SK-N-SH (cell line): ENCODE measurements at regions not wholly inside any gene's neighbourhood (a gene's known extent, or its start where the extent isn't known, plus 50 kb on each side); places are given as distances from the start of the nearest gene placed in this dataset.

Experiments used
- CTCF ChIA-PET: fragments of 300-600, 350-600 bp; formaldehyde crosslinking; extraction: SDS; loops from one replicate; lab custom pipeline; 2021; lab: Yijun Ruan, JAX
- POLR2A ChIA-PET: fragments of 350-600 bp; sonication (Branson Sonifier 250); formaldehyde crosslinking; extraction: SDS; loops from one replicate; lab custom pipeline; 2020; ENCODE audit warnings: antibody characterized with exemption, inconsistent platforms; lab: Yijun Ruan, JAX
- DNase-seq: peaks from one replicate; pipeline ENCODE4 v3.0.0; 2012
- H2AFZ ChIP-seq: fragments of 200-600 bp; sonication (generic); 2 replicates; pipeline ENCODE4 v1.8.1; 2016; ENCODE audit warnings: antibody characterized with exemption, mild to moderate bottlenecking, low read depth
- H3F3A ChIP-seq: fragments of 200-600 bp; sonication (generic); replicated peaks from 2 replicates; pipeline ENCODE3; 2016; ENCODE audit warnings: antibody characterized with exemption, mild to moderate bottlenecking; ENCODE audit not compliant: insufficient read depth
- H3K27ac ChIP-seq, 2 experiments: fragments of 200-500 bp in 1 of 2; fragments of 200-600 bp in 1 of 2; sonication (Bioruptor generic) in 1 of 2; sonication (generic), shearing (Covaris generic) in 1 of 2; 2 replicates each; pipeline versions ENCODE4 v1.5.1 to v1.6.1; 2014 to 2016; ENCODE audit warnings: low read depth in 2 of 2, inconsistent platforms in 1 of 2, low read length in 1 of 2, mild to moderate bottlenecking in 1 of 2, mixed read lengths in 1 of 2
- H3K27me3 ChIP-seq: fragments of 200-600 bp; sonication (generic), shearing (Covaris generic); 2 replicates; pipeline ENCODE4 v1.6.1; 2016; ENCODE audit warnings: mixed run types; ENCODE audit not compliant: insufficient read depth
- H3K36me3 ChIP-seq, 2 experiments: fragments of 200-500 bp in 1 of 2; fragments of 200-600 bp in 1 of 2; sonication (Bioruptor generic) in 1 of 2; sonication (generic) in 1 of 2; replicated peaks in 1 of 2; 2 replicates each; pipeline versions ENCODE3 to v1.5.1; 2014 to 2016; ENCODE audit warnings: low read length in 1 of 2, mild to moderate bottlenecking in 1 of 2; ENCODE audit not compliant: insufficient read depth in 2 of 2, control insufficient read depth in 1 of 2
- H3K4me1 ChIP-seq, 2 experiments: fragments of 200-500 bp in 1 of 2; fragments of 200-600 bp in 1 of 2; sonication (Bioruptor generic) in 1 of 2; sonication (generic), shearing (Covaris generic) in 1 of 2; 2 replicates each; pipeline versions ENCODE4 v1.5.1 to v1.6.1; 2014 to 2016; ENCODE audit warnings: low read depth in 1 of 2, low read length in 1 of 2, mixed run types in 1 of 2; ENCODE audit not compliant: insufficient read depth in 2 of 2, control insufficient read depth in 1 of 2
- H3K4me2 ChIP-seq: fragments of 200-600 bp; sonication (generic), shearing (Covaris generic); 2 replicates; pipeline ENCODE4 v1.6.1; 2017; ENCODE audit warnings: mixed run types
- H3K4me3 ChIP-seq, 2 experiments: fragments of 200-500 bp in 1 of 2; fragments of 200-600 bp in 1 of 2; sonication (Bioruptor generic) in 1 of 2; sonication (generic), shearing (Covaris generic) in 1 of 2; 2 replicates each; pipeline versions ENCODE4 v1.5.1 to v1.8.1; 2014 to 2016; ENCODE audit warnings: low read depth in 2 of 2, inconsistent platforms in 1 of 2, low read length in 1 of 2, mild to moderate bottlenecking in 1 of 2, mixed read lengths in 1 of 2, moderate library complexity in 1 of 2
- H3K79me2 ChIP-seq: fragments of 200-600 bp; sonication (generic); 2 replicates; pipeline ENCODE4 v1.8.1; 2017; ENCODE audit warnings: mild to moderate bottlenecking; ENCODE audit not compliant: insufficient read depth
- H3K9ac ChIP-seq: fragments of 200-600 bp; sonication (generic); 2 replicates; pipeline ENCODE4 v1.6.1; 2017; ENCODE audit warnings: mixed run types
- H3K9me2 ChIP-seq: fragments of 200-600 bp; sonication (generic); 2 replicates; pipeline ENCODE4 v1.6.1; 2017; ENCODE audit warnings: mixed run types
- H3K9me3 ChIP-seq: fragments of 200-600 bp; sonication (generic); 2 replicates; pipeline ENCODE4 v1.6.1; 2017; ENCODE audit warnings: mixed run types, mild to moderate bottlenecking, moderate library complexity
- H4K20me1 ChIP-seq: fragments of 200-600 bp; sonication (generic); 2 replicates; pipeline ENCODE4 v1.6.1; 2017; ENCODE audit warnings: mild to moderate bottlenecking, mixed run types; ENCODE audit not compliant: insufficient read depth
- EP300 ChIP-seq, 2 experiments: IDR thresholded peaks; 2 replicates each; pipeline versions ENCODE4 v1.4.0 to v1.6.1; 2012; ENCODE audit warnings: borderline replicate concordance in 1 of 2, low read depth in 1 of 2, low read length in 1 of 2
- FOSL2 ChIP-seq: IDR thresholded peaks from 2 replicates; pipeline ENCODE4 v1.4.0; 2012; ENCODE audit warnings: low read depth, mild to moderate bottlenecking, moderate library complexity, borderline replicate concordance
- FOXJ3 ChIP-seq: sonication (generic); formaldehyde crosslinking; IDR thresholded peaks from 2 replicates; pipeline ENCODE4 v1.5.1; 2020; ENCODE audit warnings: mild to moderate bottlenecking, missing genetic modification reagents
- FOXM1 ChIP-seq: IDR thresholded peaks from 2 replicates; pipeline ENCODE4 v1.4.0; 2012; ENCODE audit warnings: low read depth, mild to moderate bottlenecking
- IRF3 ChIP-seq: fragments of 150-350 bp; IDR thresholded peaks from 2 replicates; pipeline ENCODE4 v1.6.1; 2016; ENCODE audit warnings: mild to moderate bottlenecking, low read depth, low read length
- JUND ChIP-seq: IDR thresholded peaks from 2 replicates; pipeline ENCODE4 v1.4.0; 2012
- NFIC ChIP-seq: IDR thresholded peaks from 2 replicates; pipeline ENCODE4 v1.4.0; 2012; ENCODE audit warnings: borderline replicate concordance
- NRF1 ChIP-seq: IDR thresholded peaks from 2 replicates; pipeline ENCODE4 v1.6.1; 2012; ENCODE audit warnings: low read depth, mild to moderate bottlenecking, low read length
- PBX3 ChIP-seq: IDR thresholded peaks from 2 replicates; pipeline ENCODE4; 2012
- RCOR1 ChIP-seq: fragments of 150-350 bp; IDR thresholded peaks from 2 replicates; pipeline ENCODE4 v1.6.1; 2017; ENCODE audit warnings: antibody characterized with exemption, low read length
- REST ChIP-seq: IDR thresholded peaks from 2 replicates; pipeline ENCODE4 v1.6.1; 2012; ENCODE audit warnings: mild to moderate bottlenecking, low read depth, low read length, moderate library complexity
- RXRA ChIP-seq: IDR thresholded peaks from 2 replicates; pipeline ENCODE4 v1.4.0; 2012; ENCODE audit warnings: low read depth, mild to moderate bottlenecking, borderline replicate concordance
- SIN3A ChIP-seq: IDR thresholded peaks from 2 replicates; pipeline ENCODE4 v1.6.1; 2012; ENCODE audit warnings: low read depth, mild to moderate bottlenecking, low read length, moderate library complexity, borderline replicate concordance
- TAF1 ChIP-seq: IDR thresholded peaks from 2 replicates; pipeline ENCODE4 v1.6.1; 2012; ENCODE audit warnings: low read depth, mild to moderate bottlenecking, low read length, moderate library complexity, borderline replicate concordance
- TCF12 ChIP-seq: IDR thresholded peaks from 2 replicates; pipeline ENCODE4 v1.4.0; 2012
- TEAD4 ChIP-seq: IDR thresholded peaks from 2 replicates; pipeline ENCODE4 v1.4.0; 2012; ENCODE audit warnings: mild to moderate bottlenecking, borderline replicate concordance; ENCODE audit not compliant: insufficient read depth
- WGBS: methylation state at CpG from one replicate; pipeline ENCODE4 v1.1.6; 2017; ENCODE audit warnings: low lambda C conversion rate; 5-methylcytosine and 5-hydroxymethylcytosine counted together
- TF ChIP-seq, protein P1 (sequence below): fragments of 200-600 bp; sonication (generic); IDR thresholded peaks from 2 replicates; pipeline ENCODE4 v1.6.1; 2017; ENCODE audit warnings: antibody characterized with exemption, mild to moderate bottlenecking, moderate library complexity
- TF ChIP-seq, protein P2 (sequence below): IDR thresholded peaks from 2 replicates; pipeline ENCODE4 v1.4.0; 2012; ENCODE audit warnings: low read depth, borderline replicate concordance

- H2AFZ ChIP-seq = no peak overlapping the region
- H3K9me2 ChIP-seq = no peaks in the 10 kb centered on the region
- no peaks in the 10 kb centered on the region for H4K20me1 ChIP-seq
- CTCF ChIA-PET = no interaction called here
- no peak for DNase-seq
- TF ChIP-seq FOSL2 (peak; percentile 55; the same call in 1 of the 2 replicates), RXRA (no peak), JUND (peak; percentile 49), FOXJ3 (CRISPR knock-in tag) (no peak), PBX3 (peak; percentile 41; the same call in 1 of the 2 replicates), TCF12 (peak; percentile 63), SIN3A (no peak), EP300 (IDR thresholded peaks at IDR 0.05; ENCODE audit: borderline replicate concordance in 1 of 2, low read depth in 1 of 2, low read length in 1 of 2) (peak in 1 of 2 experiments; percentile 33; a peak in 1 of 4 replicates), REST (no peak), TEAD4 (0 out of 2 replicates have a peak, but pooled peaks have one; percentile 54), NFIC (peak; percentile 51)
- H3K27me3 ChIP-seq = no peaks in the 10 kb centered on the region
- no peaks in the 10 kb centered on the region for H3F3A ChIP-seq
- H3K4me3 ChIP-seq = no peak overlapping the region
- WGBS = 50% methylated on average over 1 of the region's 2 CpGs
- no peak overlapping the region for H3K27ac ChIP-seq
- H3K4me1 ChIP-seq = no peaks in the 10 kb centered on the region
- H3K9ac ChIP-seq = no peak overlapping the region
- no peak overlapping the region for H3K4me2 ChIP-seq
- POLR2A ChIA-PET = no interaction called here
- no peaks in the 10 kb centered on the region for H3K9me3 ChIP-seq
- no peaks in the 10 kb centered on the region for H3K36me3 ChIP-seq
- no peaks in the 10 kb centered on the region for H3K79me2 ChIP-seq
Observed at GRCh38 chr1:81174811-81175476, 625.8 kb upstream of the ADGRL2 start.

DNA sequence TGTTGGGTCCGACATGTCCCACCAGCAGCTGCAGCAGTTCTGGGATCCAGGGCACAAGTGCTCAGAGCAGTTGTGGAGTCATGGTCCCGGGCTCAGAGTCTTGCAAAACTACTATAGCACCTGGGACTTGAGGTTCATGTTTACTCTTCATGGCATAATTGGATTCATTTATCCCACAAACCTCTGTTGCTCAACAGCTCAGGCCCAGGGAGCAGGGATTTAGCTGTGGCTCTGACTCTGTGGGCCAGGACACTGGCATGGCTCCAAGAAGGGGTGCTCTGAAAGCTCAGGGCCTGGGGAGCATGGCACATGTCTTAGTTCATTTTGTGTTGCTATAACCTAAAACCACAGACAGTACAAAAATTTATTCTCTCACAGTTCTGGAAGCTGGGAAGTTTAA, 626.7 kb upstream of the ADGRL2 start:
- POLR2A ChIA-PET = no interaction called here
- H3K36me3 ChIP-seq = no peaks in the 10 kb centered on the region
- H2AFZ ChIP-seq = no peak overlapping the region
- no peak overlapping the region for H3K27ac ChIP-seq
- H3K4me1 ChIP-seq = no peaks in the 10 kb centered on the region
- DNase-seq = no peak
- no peak overlapping the region for H3K9ac ChIP-seq
- H3K4me3 ChIP-seq = no peak overlapping the region
- 0 out of 2 replicates have a peak, but pooled peaks cover 6% of the 10 kb centered on the region for H3K9me3 ChIP-seq
- no peaks in the 10 kb centered on the region for H3K79me2 ChIP-seq
- H3K27me3 ChIP-seq = no peaks in the 10 kb centered on the region
- no peaks in the 10 kb centered on the region for H3K9me2 ChIP-seq
- 72% methylated on average over 2 of the region's 2 CpGs for WGBS
- CTCF ChIA-PET = no interaction called here
- H3K4me2 ChIP-seq = no peak overlapping the region
- H4K20me1 ChIP-seq = no peaks in the 10 kb centered on the region
- H3F3A ChIP-seq = no peaks in the 10 kb centered on the region
- TF ChIP-seq, protein P1, sequence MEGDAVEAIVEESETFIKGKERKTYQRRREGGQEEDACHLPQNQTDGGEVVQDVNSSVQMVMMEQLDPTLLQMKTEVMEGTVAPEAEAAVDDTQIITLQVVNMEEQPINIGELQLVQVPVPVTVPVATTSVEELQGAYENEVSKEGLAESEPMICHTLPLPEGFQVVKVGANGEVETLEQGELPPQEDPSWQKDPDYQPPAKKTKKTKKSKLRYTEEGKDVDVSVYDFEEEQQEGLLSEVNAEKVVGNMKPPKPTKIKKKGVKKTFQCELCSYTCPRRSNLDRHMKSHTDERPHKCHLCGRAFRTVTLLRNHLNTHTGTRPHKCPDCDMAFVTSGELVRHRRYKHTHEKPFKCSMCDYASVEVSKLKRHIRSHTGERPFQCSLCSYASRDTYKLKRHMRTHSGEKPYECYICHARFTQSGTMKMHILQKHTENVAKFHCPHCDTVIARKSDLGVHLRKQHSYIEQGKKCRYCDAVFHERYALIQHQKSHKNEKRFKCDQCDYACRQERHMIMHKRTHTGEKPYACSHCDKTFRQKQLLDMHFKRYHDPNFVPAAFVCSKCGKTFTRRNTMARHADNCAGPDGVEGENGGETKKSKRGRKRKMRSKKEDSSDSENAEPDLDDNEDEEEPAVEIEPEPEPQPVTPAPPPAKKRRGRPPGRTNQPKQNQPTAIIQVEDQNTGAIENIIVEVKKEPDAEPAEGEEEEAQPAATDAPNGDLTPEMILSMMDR = no peak
- TF ChIP-seq IRF3 (no peak), SIN3A (no peak), NRF1 (no peak), FOXM1 (no peak), TAF1 (no peak), RCOR1 (no peak)
- TF ChIP-seq, protein P2, sequence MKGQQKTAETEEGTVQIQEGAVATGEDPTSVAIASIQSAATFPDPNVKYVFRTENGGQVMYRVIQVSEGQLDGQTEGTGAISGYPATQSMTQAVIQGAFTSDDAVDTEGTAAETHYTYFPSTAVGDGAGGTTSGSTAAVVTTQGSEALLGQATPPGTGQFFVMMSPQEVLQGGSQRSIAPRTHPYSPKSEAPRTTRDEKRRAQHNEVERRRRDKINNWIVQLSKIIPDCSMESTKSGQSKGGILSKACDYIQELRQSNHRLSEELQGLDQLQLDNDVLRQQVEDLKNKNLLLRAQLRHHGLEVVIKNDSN = no peak
